ENCODE measurements at regions not wholly inside any gene's neighbourhood (a gene's known extent, or its start where the extent isn't known, plus 50 kb on each side); places are given as distances from the start of the nearest gene placed in this dataset.

GRCh38 chr9:107211284-107211923 is 71.7 kb upstream of the RAD23B start:
- H3K4me3 ChIP-seq (replicated peaks; ENCODE audit: low read depth, low read length) = no peak overlapping the region
- DNase-seq (ENCODE audit: extremely low read depth, low read depth) = no peak
- TF ChIP-seq, protein P1, sequence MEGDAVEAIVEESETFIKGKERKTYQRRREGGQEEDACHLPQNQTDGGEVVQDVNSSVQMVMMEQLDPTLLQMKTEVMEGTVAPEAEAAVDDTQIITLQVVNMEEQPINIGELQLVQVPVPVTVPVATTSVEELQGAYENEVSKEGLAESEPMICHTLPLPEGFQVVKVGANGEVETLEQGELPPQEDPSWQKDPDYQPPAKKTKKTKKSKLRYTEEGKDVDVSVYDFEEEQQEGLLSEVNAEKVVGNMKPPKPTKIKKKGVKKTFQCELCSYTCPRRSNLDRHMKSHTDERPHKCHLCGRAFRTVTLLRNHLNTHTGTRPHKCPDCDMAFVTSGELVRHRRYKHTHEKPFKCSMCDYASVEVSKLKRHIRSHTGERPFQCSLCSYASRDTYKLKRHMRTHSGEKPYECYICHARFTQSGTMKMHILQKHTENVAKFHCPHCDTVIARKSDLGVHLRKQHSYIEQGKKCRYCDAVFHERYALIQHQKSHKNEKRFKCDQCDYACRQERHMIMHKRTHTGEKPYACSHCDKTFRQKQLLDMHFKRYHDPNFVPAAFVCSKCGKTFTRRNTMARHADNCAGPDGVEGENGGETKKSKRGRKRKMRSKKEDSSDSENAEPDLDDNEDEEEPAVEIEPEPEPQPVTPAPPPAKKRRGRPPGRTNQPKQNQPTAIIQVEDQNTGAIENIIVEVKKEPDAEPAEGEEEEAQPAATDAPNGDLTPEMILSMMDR (IDR thresholded peaks at IDR 0.05; ENCODE audit: low read depth, low read length, missing control alignments) = no peak

GRCh38 chr9:107212613-107213012 is 70.5 kb upstream of the RAD23B start:
- no peak overlapping the region for H3K4me3 ChIP-seq (replicated peaks; ENCODE audit: low read depth, low read length)
- DNase-seq (ENCODE audit: extremely low read depth, low read depth) = no peak
- TF ChIP-seq, protein P1 (IDR thresholded peaks at IDR 0.05; ENCODE audit: low read depth, low read length, missing control alignments) = no peak

GRCh38 chr9:107213080-107213479 is 70.0 kb upstream of the RAD23B start:
- H3K4me3 ChIP-seq (replicated peaks; ENCODE audit: low read depth, low read length) = no peak overlapping the region
- DNase-seq (ENCODE audit: extremely low read depth, low read depth) = no peak
- TF ChIP-seq, protein P1 (IDR thresholded peaks at IDR 0.05; ENCODE audit: low read depth, low read length, missing control alignments) = no peak

GRCh38 chr9:107213561-107214028 is 69.5 kb upstream of the RAD23B start:
- peak; percentile 89 for DNase-seq (ENCODE audit: extremely low read depth, low read depth)
- TF ChIP-seq, protein P1 (IDR thresholded peaks at IDR 0.05; ENCODE audit: low read depth, low read length, missing control alignments) = no peak

GRCh38 chr9:107214381-107214780 is 68.7 kb upstream of the RAD23B start:
- DNase-seq (ENCODE audit: extremely low read depth, low read depth) = no peak
- no peak overlapping the region for H3K4me3 ChIP-seq (replicated peaks; ENCODE audit: low read depth, low read length)
- TF ChIP-seq, protein P1 (IDR thresholded peaks at IDR 0.05; ENCODE audit: low read depth, low read length, missing control alignments) = no peak

More at GRCh38 chr9:107213561-107214028, 69.5 kb upstream of the RAD23B start:
- no peak overlapping the region for H3K4me3 ChIP-seq (replicated peaks; ENCODE audit: low read depth, low read length)

- TF ChIP-seq, protein P1 (IDR thresholded peaks at IDR 0.05; ENCODE audit: low read depth, low read length, missing control alignments) = no peak
- H3K4me3 ChIP-seq (replicated peaks; ENCODE audit: low read depth, low read length) = no peak overlapping the region
- no peak for DNase-seq (ENCODE audit: extremely low read depth, low read depth)
These were observed 68.2 kb upstream of the RAD23B start for GRCh38 chr9:107214915-107215314.

- DNase-seq (ENCODE audit: extremely low read depth, low read depth) = no peak
- TF ChIP-seq, protein P1 (IDR thresholded peaks at IDR 0.05; ENCODE audit: low read depth, low read length, missing control alignments) = no peak
- H3K4me3 ChIP-seq (replicated peaks; ENCODE audit: low read depth, low read length) = no peak overlapping the region
These were observed 67.7 kb upstream of the RAD23B start for GRCh38 chr9:107215381-107215780.

Data from HFF-Myc (cell line).